Caco-2 (cell line): ENCODE measurements at regions not wholly inside any gene's neighbourhood (a gene's known extent, or its start where the extent isn't known, plus 50 kb on each side); places are given as distances from the start of the nearest gene placed in this dataset.

ENCODE experiments used
- BruUV-seq: library from RNA; stranded (reverse); fragments of 400-500 nt; replicated peaks from 2 replicates; lab custom pipeline; 2021; lab: Mats Ljungman, UMichigan
- CTCF ChIA-PET: fragments of 300-600 bp; sonication (Branson Sonifier 250); formaldehyde crosslinking; loops from one replicate; lab custom pipeline; 2022; ENCODE audit warnings: antibody characterized with exemption; lab: Charles Lee
- POLR2A ChIA-PET: fragments of 300-600 bp; sonication (Branson Sonifier 250); formaldehyde crosslinking; loops from one replicate; lab custom pipeline; 2022; ENCODE audit warnings: antibody characterized with exemption; lab: Charles Lee
- DNase-seq, 2 experiments: peaks; one replicate each; pipeline versions ENCODE4 v3.0.0 to v3.0.0-alpha.2; 2020 to 2022
- H3K27me3 ChIP-seq: replicated peaks from 2 replicates; pipeline ENCODE4 v1.6.0; 2011; ENCODE audit warnings: low read length; ENCODE audit not compliant: control insufficient read depth, insufficient read depth
- H3K36me3 ChIP-seq: 2 replicates; pipeline ENCODE4 v1.5.1; 2011; ENCODE audit warnings: low read length; ENCODE audit not compliant: control insufficient read depth, insufficient read depth
- H3K4me1 ChIP-seq: fragments of 250-450 bp; sonication (Bioruptor Pico); 2 replicates; pipeline ENCODE4 v1.5.1; 2020; ENCODE audit warnings: mild to moderate bottlenecking
- H3K4me3 ChIP-seq: 2 replicates; pipeline ENCODE4 v1.5.1; 2011; ENCODE audit warnings: low read depth, mild to moderate bottlenecking, control low read depth, low read length
- H3K9me3 ChIP-seq: fragments of 250-450 bp; sonication (Bioruptor Pico); 2 replicates; pipeline ENCODE4 v1.5.1; 2020; ENCODE audit warnings: mild to moderate bottlenecking, moderate library complexity
- H3K27ac Mint-ChIP-seq: one replicate; pipeline ENCODE4 v1.8.0; 2022; ENCODE audit warnings: mixed read lengths; ENCODE audit not compliant: unreplicated experiment
- H3K27me3 Mint-ChIP-seq: one replicate; pipeline ENCODE4 v1.8.0; 2022; ENCODE audit warnings: mixed read lengths; ENCODE audit not compliant: insufficient read depth, unreplicated experiment
- H3K36me3 Mint-ChIP-seq: one replicate; pipeline ENCODE4 v1.8.0; 2022; ENCODE audit warnings: mild to moderate bottlenecking, mixed read lengths; ENCODE audit not compliant: insufficient read depth, unreplicated experiment
- H3K4me1 Mint-ChIP-seq: one replicate; pipeline ENCODE4 v1.8.0; 2022; ENCODE audit warnings: low read depth, mixed read lengths; ENCODE audit not compliant: unreplicated experiment
- H3K4me3 Mint-ChIP-seq: one replicate; pipeline ENCODE4 v1.8.0; 2022; ENCODE audit warnings: mild to moderate bottlenecking, moderate library complexity, mixed read lengths; ENCODE audit not compliant: unreplicated experiment
- H3K9me3 Mint-ChIP-seq: one replicate; pipeline ENCODE4 v1.8.0; 2022; ENCODE audit warnings: mixed read lengths; ENCODE audit not compliant: unreplicated experiment
- intact Hi-C: fragments of 100-400 bp; cut with micrococcal nuclease; formaldehyde crosslinking; loops from one replicate; pipeline ENCODE4 v1.10.0; 2022; ENCODE audit not compliant: unreplicated experiment
- TF ChIP-seq, protein P1 (sequence below), 2 experiments: fragments of 200-600 bp in 1 of 2; IDR thresholded peaks; 1 replicate in 1 of 2; 2 replicates in 1 of 2; pipeline versions ENCODE4 v1.5.1 to v1.8.0; 2011 to 2022; ENCODE audit warnings: antibody characterized with exemption in 1 of 2, control low read depth in 1 of 2, inconsistent platforms in 1 of 2, low read depth in 1 of 2, low read length in 1 of 2, mild to moderate bottlenecking in 1 of 2, moderate library complexity in 1 of 2; ENCODE audit not compliant: insufficient read depth in 1 of 2, severe bottlenecking in 1 of 2, unreplicated experiment in 1 of 2

DNA sequence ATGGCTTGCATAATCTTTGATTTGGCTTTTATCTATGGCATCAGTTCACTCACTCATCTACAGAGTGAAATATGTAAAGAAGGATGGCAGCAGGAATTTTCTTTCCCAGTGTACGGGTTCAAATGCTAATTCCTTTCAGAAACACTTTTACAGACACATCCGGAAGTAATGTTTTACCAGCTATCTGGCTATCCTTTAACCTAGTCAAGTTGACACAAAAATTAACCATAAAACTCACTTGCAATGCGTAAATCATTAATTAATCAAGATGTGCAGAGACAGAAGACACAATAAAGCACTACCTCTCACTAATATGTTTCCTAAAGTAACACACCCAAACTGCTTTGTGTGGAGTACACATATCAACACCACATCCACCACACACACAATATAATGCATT is 378.9 kb upstream of the ANO3 start:
- ChIA-PET CTCF (no interaction called here), POLR2A (no interaction called here)
- H3K4me1 Mint-ChIP-seq, result no peaks in the 10 kb centered on the region
- H3K36me3 ChIP-seq, result no peaks in the 10 kb centered on the region
- BruUV-seq, result no TSS peak
- no peak overlapping the region for H3K27ac Mint-ChIP-seq
- H3K36me3 Mint-ChIP-seq, result no peaks in the 10 kb centered on the region
- peaks cover 5% of the 10 kb centered on the region; the same call in 1 of the 2 replicates for H3K9me3 ChIP-seq
- no peaks in the 10 kb centered on the region for H3K9me3 Mint-ChIP-seq
- H3K4me3 ChIP-seq, result no peak overlapping the region
- H3K27me3 Mint-ChIP-seq, result no peaks in the 10 kb centered on the region
- no peak overlapping the region for H3K4me3 Mint-ChIP-seq
- no peak for DNase-seq
- no peaks in the 10 kb centered on the region for H3K27me3 ChIP-seq
- intact Hi-C loops, result no loop called here
- TF ChIP-seq, protein P1, sequence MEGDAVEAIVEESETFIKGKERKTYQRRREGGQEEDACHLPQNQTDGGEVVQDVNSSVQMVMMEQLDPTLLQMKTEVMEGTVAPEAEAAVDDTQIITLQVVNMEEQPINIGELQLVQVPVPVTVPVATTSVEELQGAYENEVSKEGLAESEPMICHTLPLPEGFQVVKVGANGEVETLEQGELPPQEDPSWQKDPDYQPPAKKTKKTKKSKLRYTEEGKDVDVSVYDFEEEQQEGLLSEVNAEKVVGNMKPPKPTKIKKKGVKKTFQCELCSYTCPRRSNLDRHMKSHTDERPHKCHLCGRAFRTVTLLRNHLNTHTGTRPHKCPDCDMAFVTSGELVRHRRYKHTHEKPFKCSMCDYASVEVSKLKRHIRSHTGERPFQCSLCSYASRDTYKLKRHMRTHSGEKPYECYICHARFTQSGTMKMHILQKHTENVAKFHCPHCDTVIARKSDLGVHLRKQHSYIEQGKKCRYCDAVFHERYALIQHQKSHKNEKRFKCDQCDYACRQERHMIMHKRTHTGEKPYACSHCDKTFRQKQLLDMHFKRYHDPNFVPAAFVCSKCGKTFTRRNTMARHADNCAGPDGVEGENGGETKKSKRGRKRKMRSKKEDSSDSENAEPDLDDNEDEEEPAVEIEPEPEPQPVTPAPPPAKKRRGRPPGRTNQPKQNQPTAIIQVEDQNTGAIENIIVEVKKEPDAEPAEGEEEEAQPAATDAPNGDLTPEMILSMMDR (IDR thresholded peaks at IDR 0.05; ENCODE audit: insufficient read depth in 1 of 2, low read depth in 1 of 2, low read length in 1 of 2, severe bottlenecking in 1 of 2, unreplicated experiment in 1 of 2), result no peak
- H3K4me1 ChIP-seq, result no peaks in the 10 kb centered on the region

DNA sequence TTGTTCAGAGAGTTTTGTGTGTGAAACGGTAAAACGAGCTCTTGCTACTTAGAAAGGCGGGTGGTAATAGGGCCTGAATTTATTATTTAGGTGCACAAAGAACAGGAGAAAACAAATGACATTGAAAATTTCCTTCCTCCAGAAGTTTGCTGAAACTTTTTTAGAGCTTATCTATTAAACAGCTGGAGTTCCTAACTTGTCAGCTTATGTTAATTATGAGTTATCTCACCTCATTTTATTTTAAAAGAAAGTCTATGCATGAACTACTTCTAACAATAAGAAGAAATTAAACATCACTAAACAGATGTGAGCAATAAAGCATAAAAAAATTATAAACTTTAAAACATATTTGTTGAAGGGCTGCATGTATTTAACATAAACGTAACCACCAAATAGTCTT is 373.9 kb upstream of the ANO3 start:
- no peaks in the 10 kb centered on the region for H3K27me3 ChIP-seq
- H3K4me3 ChIP-seq, result no peak overlapping the region
- no peaks in the 10 kb centered on the region for H3K4me1 Mint-ChIP-seq
- no peaks in the 10 kb centered on the region for H3K9me3 ChIP-seq
- H3K36me3 ChIP-seq, result no peaks in the 10 kb centered on the region
- no peak for DNase-seq
- no peak overlapping the region for H3K4me3 Mint-ChIP-seq
- ChIA-PET POLR2A (no interaction called here), CTCF (no interaction called here)
- no TSS peak for BruUV-seq
- no peaks in the 10 kb centered on the region for H3K36me3 Mint-ChIP-seq
- intact Hi-C loops, result no loop called here
- no peaks in the 10 kb centered on the region for H3K27me3 Mint-ChIP-seq
- no peaks in the 10 kb centered on the region for H3K9me3 Mint-ChIP-seq
- TF ChIP-seq, protein P1 (IDR thresholded peaks at IDR 0.05; ENCODE audit: insufficient read depth in 1 of 2, low read depth in 1 of 2, low read length in 1 of 2, severe bottlenecking in 1 of 2, unreplicated experiment in 1 of 2), result no peak
- H3K4me1 ChIP-seq, result no peaks in the 10 kb centered on the region
- H3K27ac Mint-ChIP-seq, result no peak overlapping the region

DNA sequence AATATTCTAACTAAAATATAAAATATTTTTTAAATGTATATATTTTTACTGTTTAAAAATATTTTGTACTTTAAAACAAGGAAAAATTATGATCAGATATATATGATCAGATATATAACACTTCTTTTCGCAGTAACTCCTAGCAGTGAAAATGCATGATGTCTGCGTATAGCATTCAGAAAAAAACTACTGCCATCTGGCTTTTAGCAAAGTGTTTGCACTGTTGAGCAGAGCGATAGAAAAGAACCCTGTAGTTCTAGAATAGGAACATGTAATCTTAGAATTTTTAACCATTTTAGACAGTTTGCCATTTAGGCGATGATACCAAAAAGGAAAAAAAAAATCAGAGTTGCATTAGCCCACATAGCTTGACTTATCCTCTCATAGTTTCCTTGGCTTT is 370.4 kb upstream of the ANO3 start:
- intact Hi-C loops, result no loop called here
- CTCF ChIA-PET, result no interaction called here
- Histone ChIP-seq H3K9me3 (no peaks in the 10 kb centered on the region), H3K36me3 (no peaks in the 10 kb centered on the region), H3K4me3 (no peak overlapping the region), H3K27me3 (no peaks in the 10 kb centered on the region), H3K4me1 (no peaks in the 10 kb centered on the region)
- POLR2A ChIA-PET, result no interaction called here
- TF ChIP-seq, protein P1 (IDR thresholded peaks at IDR 0.05; ENCODE audit: insufficient read depth in 1 of 2, low read depth in 1 of 2, low read length in 1 of 2, severe bottlenecking in 1 of 2, unreplicated experiment in 1 of 2), result peak in 1 of 2 experiments; percentile 6
- no peaks in the 10 kb centered on the region for H3K27me3 Mint-ChIP-seq
- BruUV-seq, result no TSS peak
- H3K4me1 Mint-ChIP-seq, result no peaks in the 10 kb centered on the region
- no peaks in the 10 kb centered on the region for H3K36me3 Mint-ChIP-seq
- H3K27ac Mint-ChIP-seq, result no peak overlapping the region
- H3K4me3 Mint-ChIP-seq, result no peak overlapping the region
- DNase-seq, result no peak
- no peaks in the 10 kb centered on the region for H3K9me3 Mint-ChIP-seq
